ENCODE measurements at regions not wholly inside any gene's neighbourhood (a gene's known extent, or its start where the extent isn't known, plus 50 kb on each side); places are given as distances from the start of the nearest gene placed in this dataset.
"Not testable (repeated sequence)": the region's sequence is repeated elsewhere in the genome, so short reads cannot be mapped to it uniquely, and the experiment has no call there.

DNA sequence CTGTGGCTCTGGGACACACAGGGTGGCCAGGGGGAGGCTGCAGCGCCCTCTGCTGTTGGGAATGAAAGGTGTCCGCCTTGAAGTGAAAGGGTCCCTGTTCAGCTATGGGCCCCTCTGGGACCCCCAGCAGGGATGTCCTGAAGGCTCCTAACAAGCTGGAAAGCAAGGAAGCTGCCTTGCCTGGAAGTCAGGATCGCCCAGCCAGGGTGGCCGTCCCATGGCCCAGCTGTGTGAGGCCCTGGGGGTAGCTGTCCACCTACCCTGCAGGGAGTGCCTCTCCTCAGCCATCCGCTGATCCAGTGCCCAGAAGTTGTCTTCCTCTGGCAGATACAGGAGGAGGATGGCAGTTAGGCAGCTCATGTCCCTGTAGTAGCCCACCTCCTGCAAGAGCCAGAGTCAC, 143.4 kb upstream of the ZNG1F start:
- DNase-seq (ENCODE audit: extremely low spot score); H3K36me3 ChIP-seq (ENCODE audit: insufficient read depth): not testable (repeated sequence)
- 87% methylated on average over 3 of the region's 5 CpGs for WGBS

DNA sequence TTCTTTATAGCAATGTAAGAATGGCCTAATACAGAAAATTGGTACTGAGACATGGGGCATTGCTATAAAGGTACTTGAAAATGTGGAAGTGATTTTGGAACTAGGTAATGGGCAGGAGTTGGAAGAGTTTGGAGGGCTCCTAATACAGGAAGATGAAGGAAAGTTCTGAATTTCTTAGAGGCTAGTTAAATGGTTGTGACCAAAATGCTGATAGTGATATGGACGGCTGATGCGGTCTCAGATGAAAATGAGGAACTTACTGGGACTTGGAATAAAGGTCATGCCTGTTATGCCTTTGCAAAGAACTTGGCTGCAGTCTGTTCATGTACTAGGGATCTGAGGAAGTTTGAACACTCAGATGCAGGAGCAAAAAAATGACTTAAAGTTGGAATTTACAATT, 132.2 kb upstream of the ZNG1F start:
- not testable (repeated sequence) for H3K27ac ChIP-seq (ENCODE audit: low read depth); H3K4me1 ChIP-seq (ENCODE audit: insufficient read depth); DNase-seq (ENCODE audit: extremely low spot score); H3K4me3 ChIP-seq (ENCODE audit: low read depth, low read length); H3K36me3 ChIP-seq (ENCODE audit: insufficient read depth)
- WGBS: 64% methylated on average over 2 of the region's 2 CpGs

More for the DNA sequence above, 143.4 kb upstream of the ZNG1F start:
- H3K27ac ChIP-seq (ENCODE audit: low read depth); H3K4me3 ChIP-seq (ENCODE audit: low read depth, low read length); H3K4me1 ChIP-seq (ENCODE audit: insufficient read depth): not testable (repeated sequence)

DNA sequence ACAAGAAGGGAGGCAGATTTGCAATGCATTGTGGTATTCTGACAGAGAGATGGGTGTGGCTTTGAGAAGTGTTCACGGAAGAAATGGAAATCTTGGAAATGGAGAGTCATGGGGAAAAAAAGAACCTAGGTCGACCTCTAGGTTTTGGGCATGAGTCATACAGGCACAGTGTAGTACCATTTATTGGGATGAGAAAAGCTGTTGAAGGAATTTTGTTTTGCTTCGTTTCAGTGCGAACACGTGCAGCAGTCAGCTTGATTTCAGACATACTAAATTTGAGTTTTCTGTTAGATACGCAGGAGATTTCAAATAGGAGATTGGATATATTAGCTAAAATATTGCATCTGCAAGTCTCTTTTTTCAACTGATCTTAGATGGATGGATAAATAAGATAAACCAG, 119.8 kb upstream of the ZNG1F start:
- DNase-seq (ENCODE audit: extremely low spot score): not testable (repeated sequence)

DNA sequence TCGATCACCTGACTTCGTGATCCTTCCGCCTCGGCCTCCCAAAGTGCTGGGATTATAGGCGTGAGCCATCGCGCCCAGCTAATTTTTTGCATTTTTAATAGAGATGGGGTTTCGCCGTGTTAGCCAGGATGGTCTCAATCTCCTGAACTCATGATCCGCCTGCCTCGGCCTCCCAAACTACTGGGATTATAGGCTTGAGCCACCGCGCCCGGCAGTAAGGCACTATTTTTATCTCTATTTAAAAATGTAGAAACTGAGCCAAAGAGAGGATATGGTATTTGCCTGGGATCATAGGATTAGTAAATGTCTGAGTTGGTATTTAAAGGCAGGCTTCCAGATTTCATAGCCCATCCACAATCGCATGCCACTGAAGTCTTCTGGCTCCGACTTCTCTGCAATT, 96.6 kb upstream of the ZNG1F start:
- not testable (repeated sequence) for H3K4me3 ChIP-seq (ENCODE audit: low read depth, low read length); H3K27ac ChIP-seq (ENCODE audit: low read depth); H3K4me1 ChIP-seq (ENCODE audit: insufficient read depth); H3K36me3 ChIP-seq (ENCODE audit: insufficient read depth); DNase-seq (ENCODE audit: extremely low spot score)
- WGBS: 62% methylated on average over 16 of the region's 16 CpGs

More for the DNA sequence above, 119.8 kb upstream of the ZNG1F start:
- H3K36me3 ChIP-seq (ENCODE audit: insufficient read depth); H3K4me1 ChIP-seq (ENCODE audit: insufficient read depth); H3K4me3 ChIP-seq (ENCODE audit: low read depth, low read length); H3K27ac ChIP-seq (ENCODE audit: low read depth): not testable (repeated sequence)
- WGBS: 69% methylated on average over 6 of the region's 6 CpGs

DNA sequence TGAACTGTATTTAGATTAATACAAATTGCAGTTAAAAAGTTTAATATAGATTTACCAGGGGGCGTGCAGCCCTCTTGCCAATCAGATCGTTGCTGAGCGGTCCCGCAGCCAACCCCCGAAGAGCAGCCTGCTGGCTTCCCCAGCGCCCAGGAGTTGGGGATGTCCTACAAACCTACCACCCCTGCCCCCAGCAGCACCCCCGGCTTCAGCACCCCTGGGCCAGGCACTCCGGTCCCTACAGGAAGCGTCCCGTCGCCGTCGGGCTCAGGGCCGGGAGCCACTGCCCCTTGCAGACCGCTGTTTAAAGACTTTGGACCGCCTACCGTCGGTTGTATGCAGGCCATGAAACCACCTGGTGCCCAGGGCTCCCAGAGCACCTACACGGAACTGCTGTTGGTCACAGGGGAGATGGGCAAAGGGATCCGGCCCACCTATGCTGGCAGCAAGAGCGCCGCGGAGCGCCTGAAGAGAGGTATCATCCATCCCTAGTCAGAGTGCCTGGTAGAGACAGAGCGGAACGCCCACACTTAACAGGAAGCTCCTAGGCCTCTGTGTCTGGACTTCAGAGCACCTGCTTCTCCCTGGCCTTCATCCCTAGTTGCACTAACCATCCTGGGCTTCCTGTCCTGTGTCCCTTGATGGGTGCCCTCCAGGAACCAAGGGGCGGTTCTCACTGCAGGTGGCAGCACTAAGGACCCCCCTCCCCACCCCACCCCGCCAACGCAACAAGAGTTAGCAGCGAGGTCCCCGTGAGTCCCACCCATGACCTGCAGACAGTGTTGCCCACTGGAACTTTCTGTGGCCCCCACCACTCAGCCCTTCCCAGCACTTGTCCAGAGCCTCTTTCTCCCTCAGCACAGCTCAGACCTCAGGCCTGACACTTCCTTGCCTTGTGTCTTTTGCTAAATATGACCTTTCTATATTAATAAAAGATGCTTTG, 91.5 kb upstream of the ZNG1F start:
- DNase-seq (ENCODE audit: extremely low spot score): not testable (repeated sequence)
- WGBS: 79% methylated on average over 18 of the region's 31 CpGs

DNA sequence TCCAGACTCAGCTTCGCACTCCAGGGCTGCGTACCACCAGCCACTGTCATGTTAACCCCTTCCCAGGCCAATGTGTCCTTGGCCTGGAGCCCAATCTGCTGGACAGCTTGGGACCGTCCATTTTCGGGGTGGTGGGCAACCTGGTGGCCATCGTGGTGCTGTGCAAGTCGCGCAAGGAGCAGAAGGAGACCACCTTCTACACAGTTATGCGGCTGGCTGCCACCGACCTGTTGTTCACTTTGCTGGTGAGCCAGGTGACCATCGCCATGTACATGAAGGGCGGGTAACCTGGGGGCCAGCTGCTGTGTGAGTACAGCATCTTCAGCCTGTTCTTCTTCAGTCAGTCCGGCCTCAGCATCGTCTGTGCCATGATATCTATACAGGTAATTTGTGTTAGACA, 90.3 kb upstream of the ZNG1F start:
- H3K4me1 ChIP-seq (ENCODE audit: insufficient read depth); H3K27ac ChIP-seq (ENCODE audit: low read depth); H3K4me3 ChIP-seq (ENCODE audit: low read depth, low read length); DNase-seq (ENCODE audit: extremely low spot score); H3K36me3 ChIP-seq (ENCODE audit: insufficient read depth): not testable (repeated sequence)
- 79% methylated on average over 11 of the region's 13 CpGs for WGBS

More for the DNA sequence above, 91.5 kb upstream of the ZNG1F start:
- not testable (repeated sequence) for H3K4me3 ChIP-seq (ENCODE audit: low read depth, low read length); H3K27ac ChIP-seq (ENCODE audit: low read depth); H3K36me3 ChIP-seq (ENCODE audit: insufficient read depth); H3K4me1 ChIP-seq (ENCODE audit: insufficient read depth)

DNA sequence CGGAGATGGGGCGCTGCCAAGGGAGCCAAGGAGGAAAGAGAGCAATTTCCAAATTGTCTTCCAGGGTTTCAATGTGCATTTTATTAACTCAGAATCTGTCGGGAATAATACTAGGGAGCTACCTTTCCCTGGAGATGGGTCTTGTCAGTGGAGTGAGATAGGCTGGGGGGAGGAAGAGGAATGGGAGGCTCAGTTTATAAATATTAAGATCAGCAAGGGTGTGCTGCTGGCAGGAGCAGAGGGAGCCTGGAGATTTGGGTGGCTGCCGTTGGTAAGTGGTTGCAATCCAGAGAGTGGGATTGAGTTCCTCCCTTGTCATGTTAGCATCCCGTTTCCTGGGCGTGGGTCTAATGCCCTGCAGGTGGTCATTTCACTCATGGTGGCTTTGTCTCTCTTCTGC, 89.9 kb upstream of the ZNG1F start:
- not testable (repeated sequence) for H3K27ac ChIP-seq (ENCODE audit: low read depth); DNase-seq (ENCODE audit: extremely low spot score); H3K4me1 ChIP-seq (ENCODE audit: insufficient read depth); H3K4me3 ChIP-seq (ENCODE audit: low read depth, low read length); H3K36me3 ChIP-seq (ENCODE audit: insufficient read depth)
- 95% methylated on average over 3 of the region's 6 CpGs for WGBS

DNA sequence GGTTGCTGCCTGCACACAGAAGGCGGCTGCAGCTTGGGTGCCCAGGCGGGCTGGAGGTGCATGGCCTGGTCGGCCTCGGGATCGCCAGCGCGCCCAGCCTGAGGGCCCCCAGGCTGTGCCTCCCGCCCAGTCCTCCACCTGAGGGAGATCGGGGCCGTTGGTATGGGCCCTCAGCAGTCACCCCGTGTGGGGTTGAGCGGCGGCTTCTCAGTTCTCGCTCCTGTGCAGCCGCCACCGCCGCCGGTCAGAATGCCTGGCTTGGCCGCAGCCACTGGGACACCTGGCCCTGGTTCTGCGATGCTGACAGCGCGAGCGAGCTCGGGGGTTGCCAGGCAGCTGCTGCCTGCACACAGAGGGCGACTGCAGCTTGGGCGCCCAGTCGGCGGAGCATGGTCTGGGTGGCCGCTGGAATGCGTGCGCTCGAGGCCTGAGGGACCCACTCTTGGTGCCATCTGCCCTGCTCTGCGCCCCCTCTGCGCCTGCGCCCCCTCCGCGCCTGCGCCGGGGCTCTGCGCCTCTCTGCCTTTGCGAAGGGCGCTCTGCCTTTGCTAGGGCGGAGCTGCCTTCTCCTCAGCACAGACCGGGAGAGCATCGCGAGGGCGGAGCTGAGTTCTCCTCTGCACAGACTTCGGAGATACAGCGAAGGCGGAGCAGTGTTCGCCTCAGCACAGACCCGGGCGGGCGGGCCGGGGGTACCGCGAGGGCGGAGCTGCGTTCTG, 84.6 kb upstream of the ZNG1F start:
- not testable (repeated sequence) for H3K4me1 ChIP-seq (ENCODE audit: insufficient read depth); H3K27ac ChIP-seq (ENCODE audit: low read depth); H3K4me3 ChIP-seq (ENCODE audit: low read depth, low read length); H3K36me3 ChIP-seq (ENCODE audit: insufficient read depth)
- 7% methylated on average over 49 of the region's 59 CpGs for WGBS
- peak; percentile 62 for DNase-seq (ENCODE audit: extremely low spot score)

DNA sequence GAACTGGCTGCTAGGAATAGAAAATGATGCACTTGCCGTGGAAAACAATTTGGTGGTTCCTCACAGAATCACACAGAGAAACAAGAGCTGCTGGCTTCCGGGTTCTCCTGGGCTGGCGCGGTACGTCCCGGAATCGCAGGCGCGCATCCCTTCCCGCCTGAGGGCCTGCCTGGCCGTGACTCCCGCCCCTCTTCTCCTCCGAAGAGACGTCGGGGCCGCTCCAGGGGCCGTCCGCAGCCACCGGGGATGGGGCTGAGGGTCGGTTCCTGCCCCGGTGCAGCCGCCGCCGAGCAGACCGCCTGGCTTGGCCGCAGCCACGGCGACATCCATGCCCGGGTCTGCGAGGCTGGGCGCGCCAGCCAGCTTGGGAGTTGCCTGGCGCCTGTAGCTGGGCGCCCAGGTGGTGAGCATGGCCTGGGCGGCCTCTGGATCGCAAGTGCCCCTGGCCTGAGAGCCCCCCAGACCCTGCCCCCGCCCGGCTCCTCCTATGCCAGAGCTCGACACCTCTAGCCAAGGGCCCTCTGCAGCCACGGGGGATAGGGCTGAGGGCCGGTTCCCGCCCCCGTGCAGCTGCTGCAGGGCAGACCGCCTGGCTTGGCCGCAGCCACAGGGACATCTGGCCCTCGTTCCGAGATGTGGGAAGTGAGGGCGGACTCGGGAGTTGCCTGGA, 83.9 kb upstream of the ZNG1F start:
- not testable (repeated sequence) for DNase-seq (ENCODE audit: extremely low spot score); H3K36me3 ChIP-seq (ENCODE audit: insufficient read depth); H3K4me1 ChIP-seq (ENCODE audit: insufficient read depth); H3K27ac ChIP-seq (ENCODE audit: low read depth); H3K4me3 ChIP-seq (ENCODE audit: low read depth, low read length)
- WGBS: 8% methylated on average over 33 of the region's 49 CpGs

DNA sequence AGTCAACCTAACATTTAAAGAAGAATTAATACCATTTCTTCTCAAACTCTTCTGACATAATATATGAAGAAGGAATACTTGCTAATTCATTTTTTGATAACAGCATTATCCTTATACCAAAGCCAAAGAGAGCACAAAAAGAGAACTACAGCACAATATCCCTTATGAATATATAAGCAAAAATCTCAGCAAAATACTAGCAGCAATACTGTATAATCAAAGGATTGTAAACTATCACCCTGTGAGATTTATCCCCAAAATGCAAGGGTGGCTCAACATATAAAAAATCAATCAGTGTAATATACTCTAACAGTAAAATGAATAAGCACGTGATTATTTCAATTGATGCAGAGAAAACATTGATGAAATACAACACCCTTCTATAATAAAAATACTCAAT, 81.9 kb upstream of the ZNG1F start:
- not testable (repeated sequence) for DNase-seq (ENCODE audit: extremely low spot score); H3K4me1 ChIP-seq (ENCODE audit: insufficient read depth); H3K36me3 ChIP-seq (ENCODE audit: insufficient read depth); H3K4me3 ChIP-seq (ENCODE audit: low read depth, low read length); H3K27ac ChIP-seq (ENCODE audit: low read depth)
- no CpG with 5 or more reads among the region's 1 CpG for WGBS

DNA sequence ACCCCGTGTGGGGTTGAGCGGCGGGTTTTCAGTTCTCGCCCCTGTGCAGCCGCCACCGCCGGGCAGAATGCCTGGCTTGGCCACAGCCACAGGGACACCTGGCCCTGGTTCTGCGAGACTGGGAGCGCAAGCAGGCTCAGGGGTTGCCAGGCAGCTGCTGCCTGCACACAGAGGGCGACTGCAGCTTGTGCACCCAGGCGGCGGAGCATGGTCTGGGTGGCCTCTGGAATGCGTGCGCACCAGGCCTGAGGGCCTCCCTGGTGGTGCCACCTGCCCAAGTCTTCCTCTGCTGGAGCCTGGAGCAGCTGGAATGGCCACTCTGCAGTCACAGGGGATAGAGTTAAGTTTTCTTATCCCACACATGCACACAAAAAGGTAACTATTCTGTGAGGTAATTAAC, 80.4 kb upstream of the ZNG1F start:
- H3K36me3 ChIP-seq (ENCODE audit: insufficient read depth); H3K4me1 ChIP-seq (ENCODE audit: insufficient read depth); H3K27ac ChIP-seq (ENCODE audit: low read depth); H3K4me3 ChIP-seq (ENCODE audit: low read depth, low read length); DNase-seq (ENCODE audit: extremely low spot score): not testable (repeated sequence)
- 34% methylated on average over 7 of the region's 14 CpGs for WGBS

DNA sequence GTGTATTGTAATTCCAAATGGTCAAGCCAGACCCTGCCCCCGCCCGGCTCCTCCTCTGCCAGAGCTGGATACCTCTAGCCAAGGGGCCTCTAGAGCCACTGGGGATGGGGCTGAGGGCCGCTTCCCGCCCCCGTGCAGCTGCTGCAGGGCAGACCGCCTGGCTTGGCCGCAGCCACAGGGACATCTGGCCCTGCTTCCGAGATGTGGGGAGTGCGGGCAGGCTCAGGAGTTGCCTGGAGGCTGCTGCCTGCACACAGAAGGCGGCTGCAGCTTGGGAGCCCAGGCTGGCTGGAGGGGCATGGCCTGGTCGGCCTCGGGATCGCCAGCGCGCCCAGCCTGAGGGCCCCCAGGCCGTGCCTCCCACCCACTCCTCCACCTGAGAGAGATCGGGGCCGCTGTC, 79.9 kb upstream of the ZNG1F start:
- not testable (repeated sequence) for H3K4me1 ChIP-seq (ENCODE audit: insufficient read depth); DNase-seq (ENCODE audit: extremely low spot score); H3K27ac ChIP-seq (ENCODE audit: low read depth); H3K4me3 ChIP-seq (ENCODE audit: low read depth, low read length); H3K36me3 ChIP-seq (ENCODE audit: insufficient read depth)
- 22% methylated on average over 16 of the region's 18 CpGs for WGBS

DNA sequence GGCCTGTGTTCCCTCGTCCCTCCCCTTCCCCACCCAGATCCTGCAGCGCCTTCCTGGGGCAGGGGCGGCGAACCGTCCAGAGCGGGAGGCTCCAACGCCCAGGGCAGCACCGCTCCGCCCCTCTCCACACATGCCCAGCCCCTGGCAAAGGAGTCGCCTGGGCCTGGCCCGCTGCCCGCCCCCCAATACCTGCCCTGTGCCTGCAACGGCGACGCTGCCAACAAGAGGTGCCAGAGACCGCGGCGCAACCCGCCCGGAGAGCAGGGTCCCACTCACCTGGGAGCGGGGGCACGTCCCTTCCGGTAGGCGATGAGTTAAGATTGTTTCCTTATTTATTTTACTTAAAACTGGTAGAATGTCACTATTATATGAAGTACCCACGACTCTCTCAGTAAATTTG, 77.5 kb upstream of the ZNG1F start:
- not testable (repeated sequence) for H3K4me3 ChIP-seq (ENCODE audit: low read depth, low read length); H3K4me1 ChIP-seq (ENCODE audit: insufficient read depth); H3K36me3 ChIP-seq (ENCODE audit: insufficient read depth); DNase-seq (ENCODE audit: extremely low spot score); H3K27ac ChIP-seq (ENCODE audit: low read depth)
- WGBS: 4% methylated on average over 25 of the region's 25 CpGs

DNA sequence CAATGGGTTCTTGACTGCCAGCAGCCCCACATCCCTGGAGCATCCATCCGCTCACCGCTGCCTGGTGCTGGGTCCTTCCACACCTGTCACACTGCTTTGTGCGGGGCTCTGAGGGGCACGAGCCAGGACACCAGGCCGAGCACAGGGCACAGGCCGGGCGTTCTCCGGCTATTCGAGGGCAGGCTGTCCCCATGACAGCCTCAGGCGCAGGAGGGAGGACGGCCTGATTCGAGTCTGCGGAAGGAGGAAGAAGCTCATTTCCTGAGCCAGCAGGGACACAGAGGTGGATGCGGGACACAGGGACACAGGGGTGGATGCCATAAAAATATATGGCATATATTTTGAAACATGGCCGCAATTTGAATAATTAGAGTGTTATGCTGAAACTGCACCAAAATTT, 76.9 kb upstream of the ZNG1F start:
- WGBS: 53% methylated on average over 9 of the region's 15 CpGs

More for the DNA sequence above, 76.9 kb upstream of the ZNG1F start:
- H3K36me3 ChIP-seq (ENCODE audit: insufficient read depth); H3K4me3 ChIP-seq (ENCODE audit: low read depth, low read length); DNase-seq (ENCODE audit: extremely low spot score); H3K4me1 ChIP-seq (ENCODE audit: insufficient read depth); H3K27ac ChIP-seq (ENCODE audit: low read depth): not testable (repeated sequence)
